Heart left ventricle (tissue), 13 donors: ENCODE measurements at regions not wholly inside any gene's neighbourhood (a gene's known extent, or its start where the extent isn't known, plus 50 kb on each side); places are given as distances from the start of the nearest gene placed in this dataset.

Experiments
- POLR2A ChIP-seq, 2 donors: fragments of 450-650 bp; IDR thresholded peaks; one replicate each; pipeline ENCODE4 v1.6.1; 2017; ENCODE audit warnings: antibody characterized with exemption in 2 of 2, mild to moderate bottlenecking in 2 of 2, moderate library complexity in 2 of 2
- TF ChIP-seq, protein P1 (sequence below), 12 donors: fragments of 200-600 bp; sonication (generic) in 4 of 12; IDR thresholded peaks; one replicate each; pipeline versions ENCODE4 v1.5.0 to v1.8.0; 2018 to 2022; ENCODE audit warnings: antibody characterized with exemption in 12 of 12, mild to moderate bottlenecking in 5 of 12
- donor health status: ischemic (EF 13 %, LVEDD 7.1; RV severe dilation, severe dysfunction).
- donor health status: DM: no; HTN: yes; CAD: no.
- donor health status: DM: no; HTN: no; CAD: no.
- donor health status: ischemic (EF 25% LVEDD 6.9; RV normal size, moderate dysfunction).
- donor health status: ischemic (EF 25% LVEDD 5.7; RV mildly dilated, moderate dysfunction).
- donor health status: ischemic (EF 35%, LVEDD 5.7; RV mildly dilated, moderate dysfunction).
- donor health status: nonischemic (EF 11% LVEDD 7.7; RV severe dilation, severe dysfunction).
- donor health status: DM: yes; HTN: yes; CAD: no.
- donor health status: PGD.
- donor health status: ischemic (EF 29% LVEDD 5.4; RV normal size, mild dysfunction).
- donor health status: nonischemic (EF 23%, LVEDD 6.1; RV moderate dilation, normal function).

DNA sequence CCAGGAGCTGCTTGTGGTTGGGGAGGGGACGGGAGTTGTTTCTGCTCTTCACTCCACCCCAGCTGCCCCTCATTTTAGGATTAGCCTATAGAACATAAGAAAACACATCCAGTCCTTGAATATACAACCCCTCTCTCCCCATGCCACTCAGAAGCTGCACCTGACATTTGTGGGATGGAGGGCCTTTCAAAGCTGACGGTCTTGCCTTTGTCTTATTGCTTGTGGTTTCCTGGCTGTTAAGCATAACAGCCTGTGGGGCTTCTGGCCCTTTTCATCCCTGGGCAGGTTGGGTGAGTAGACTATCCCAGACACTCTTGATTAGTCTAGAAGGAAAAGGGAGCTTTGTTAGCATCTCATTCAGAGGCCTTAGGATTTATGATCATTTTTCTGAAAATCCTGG, 407.6 kb upstream of the BOD1L1 start:
- TF ChIP-seq, protein P1, sequence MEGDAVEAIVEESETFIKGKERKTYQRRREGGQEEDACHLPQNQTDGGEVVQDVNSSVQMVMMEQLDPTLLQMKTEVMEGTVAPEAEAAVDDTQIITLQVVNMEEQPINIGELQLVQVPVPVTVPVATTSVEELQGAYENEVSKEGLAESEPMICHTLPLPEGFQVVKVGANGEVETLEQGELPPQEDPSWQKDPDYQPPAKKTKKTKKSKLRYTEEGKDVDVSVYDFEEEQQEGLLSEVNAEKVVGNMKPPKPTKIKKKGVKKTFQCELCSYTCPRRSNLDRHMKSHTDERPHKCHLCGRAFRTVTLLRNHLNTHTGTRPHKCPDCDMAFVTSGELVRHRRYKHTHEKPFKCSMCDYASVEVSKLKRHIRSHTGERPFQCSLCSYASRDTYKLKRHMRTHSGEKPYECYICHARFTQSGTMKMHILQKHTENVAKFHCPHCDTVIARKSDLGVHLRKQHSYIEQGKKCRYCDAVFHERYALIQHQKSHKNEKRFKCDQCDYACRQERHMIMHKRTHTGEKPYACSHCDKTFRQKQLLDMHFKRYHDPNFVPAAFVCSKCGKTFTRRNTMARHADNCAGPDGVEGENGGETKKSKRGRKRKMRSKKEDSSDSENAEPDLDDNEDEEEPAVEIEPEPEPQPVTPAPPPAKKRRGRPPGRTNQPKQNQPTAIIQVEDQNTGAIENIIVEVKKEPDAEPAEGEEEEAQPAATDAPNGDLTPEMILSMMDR (IDR thresholded peaks at IDR 0.05), result no peak
- no peak for TF ChIP-seq POLR2A (IDR thresholded peaks at IDR 0.05)
